GM12875 (cell line): ENCODE measurements at regions not wholly inside any gene's neighbourhood (a gene's known extent, or its start where the extent isn't known, plus 50 kb on each side); places are given as distances from the start of the nearest gene placed in this dataset.

Experiments
- H3K4me3 ChIP-seq: one replicate; pipeline ENCODE4 v1.5.1; 2011; ENCODE audit warnings: low read depth, low read length, control low read depth
- TF ChIP-seq, protein P1 (sequence below): IDR thresholded peaks from 2 replicates; pipeline ENCODE4 v1.5.1; 2011; ENCODE audit warnings: low read depth, mild to moderate bottlenecking, control low read depth, inconsistent platforms, low read length, moderate library complexity, borderline replicate concordance; ENCODE audit not compliant: insufficient read depth

DNA sequence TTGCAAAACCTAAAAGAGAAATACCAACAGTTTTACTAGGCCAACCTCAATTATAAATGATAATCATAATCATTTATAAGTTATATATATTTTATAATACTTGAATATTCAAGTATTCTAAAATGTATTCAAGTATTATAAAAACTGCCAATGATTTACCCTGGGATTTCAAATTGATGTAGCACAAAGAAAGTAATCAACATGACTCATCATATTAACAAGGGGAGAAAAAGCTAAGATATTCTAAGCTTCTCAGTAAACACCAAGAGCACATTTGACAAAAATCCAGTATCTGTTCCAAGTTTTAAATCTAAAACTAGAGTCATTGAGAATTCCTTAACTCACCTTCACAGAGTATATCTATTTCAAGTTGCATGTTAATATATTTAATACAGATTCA is 56.1 kb downstream of the CAPZA3 start:
- no peak overlapping the region for H3K4me3 ChIP-seq
- TF ChIP-seq, protein P1, sequence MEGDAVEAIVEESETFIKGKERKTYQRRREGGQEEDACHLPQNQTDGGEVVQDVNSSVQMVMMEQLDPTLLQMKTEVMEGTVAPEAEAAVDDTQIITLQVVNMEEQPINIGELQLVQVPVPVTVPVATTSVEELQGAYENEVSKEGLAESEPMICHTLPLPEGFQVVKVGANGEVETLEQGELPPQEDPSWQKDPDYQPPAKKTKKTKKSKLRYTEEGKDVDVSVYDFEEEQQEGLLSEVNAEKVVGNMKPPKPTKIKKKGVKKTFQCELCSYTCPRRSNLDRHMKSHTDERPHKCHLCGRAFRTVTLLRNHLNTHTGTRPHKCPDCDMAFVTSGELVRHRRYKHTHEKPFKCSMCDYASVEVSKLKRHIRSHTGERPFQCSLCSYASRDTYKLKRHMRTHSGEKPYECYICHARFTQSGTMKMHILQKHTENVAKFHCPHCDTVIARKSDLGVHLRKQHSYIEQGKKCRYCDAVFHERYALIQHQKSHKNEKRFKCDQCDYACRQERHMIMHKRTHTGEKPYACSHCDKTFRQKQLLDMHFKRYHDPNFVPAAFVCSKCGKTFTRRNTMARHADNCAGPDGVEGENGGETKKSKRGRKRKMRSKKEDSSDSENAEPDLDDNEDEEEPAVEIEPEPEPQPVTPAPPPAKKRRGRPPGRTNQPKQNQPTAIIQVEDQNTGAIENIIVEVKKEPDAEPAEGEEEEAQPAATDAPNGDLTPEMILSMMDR = no peak

DNA sequence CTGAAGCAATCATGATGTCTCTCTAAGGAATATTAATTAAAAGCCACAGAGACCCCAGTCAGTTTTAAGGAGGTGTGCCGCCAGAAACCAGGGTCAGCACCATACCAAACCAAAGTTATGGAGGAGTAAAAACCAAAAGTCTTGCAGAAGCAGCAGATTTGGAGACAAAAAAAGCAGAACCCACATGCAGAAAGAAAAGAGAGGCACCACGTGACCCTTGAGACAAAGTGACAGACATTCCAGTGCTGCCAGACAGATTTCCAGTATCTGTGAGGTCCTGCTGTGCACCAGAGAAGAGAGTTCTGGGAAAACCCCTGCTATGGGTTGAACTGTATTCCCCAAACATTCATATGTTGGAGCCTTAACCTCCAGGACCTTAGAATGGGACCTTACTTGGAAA is 59.7 kb downstream of the CAPZA3 start:
- TF ChIP-seq, protein P1 = no peak
- H3K4me3 ChIP-seq = no peak overlapping the region

- TF ChIP-seq, protein P1 = no peak
- no peak overlapping the region for H3K4me3 ChIP-seq
These were observed 60.8 kb downstream of the CAPZA3 start for GRCh38 chr12:18798535-18799361.

GRCh38 chr12:18799561-18799960 is 61.6 kb downstream of the CAPZA3 start:
- TF ChIP-seq, protein P1 = no peak

GRCh38 chr12:18805516-18806248 is 67.8 kb downstream of the CAPZA3 start:
- TF ChIP-seq, protein P1 = no peak

More at GRCh38 chr12:18799561-18799960, 61.6 kb downstream of the CAPZA3 start:
- no peak overlapping the region for H3K4me3 ChIP-seq

DNA sequence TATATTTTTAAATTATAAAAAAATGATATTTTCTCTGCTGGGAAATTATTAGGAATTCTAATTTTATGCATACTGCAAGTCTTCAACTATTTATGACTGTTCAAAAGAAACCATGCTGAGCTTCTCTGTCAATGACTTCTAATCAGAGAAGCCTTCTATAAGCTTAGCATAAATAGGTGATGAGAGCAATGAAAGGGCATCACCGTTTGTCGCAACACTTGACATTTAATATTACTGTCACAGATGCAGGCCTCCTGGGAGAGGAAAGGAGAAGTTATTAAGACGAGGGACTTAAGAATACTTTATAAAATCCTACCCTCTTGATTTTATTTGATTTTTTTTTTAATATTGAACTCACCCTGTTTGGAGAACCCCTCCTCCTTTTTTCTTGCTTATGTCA is 69.8 kb downstream of the CAPZA3 start:
- TF ChIP-seq, protein P1 = no peak
- no peak overlapping the region for H3K4me3 ChIP-seq

More at GRCh38 chr12:18805516-18806248, 67.8 kb downstream of the CAPZA3 start:
- no peak overlapping the region for H3K4me3 ChIP-seq
